ENCODE measurements at regions not wholly inside any gene's neighbourhood (a gene's known extent, or its start where the extent isn't known, plus 50 kb on each side); places are given as distances from the start of the nearest gene placed in this dataset.
A peak's percentile ranks its signal among the peaks of the same experiment; 100 is the strongest.

GRCh38 chr7:16098058-16098457 is 323.3 kb downstream of the CRPPA start:
- no peaks in the 10 kb centered on the region for H3K27me3 ChIP-seq
- intact Hi-C loops (cut with DNase I; ENCODE audit: low total_unique reads): no loop called here
- TF ChIP-seq, protein P1, sequence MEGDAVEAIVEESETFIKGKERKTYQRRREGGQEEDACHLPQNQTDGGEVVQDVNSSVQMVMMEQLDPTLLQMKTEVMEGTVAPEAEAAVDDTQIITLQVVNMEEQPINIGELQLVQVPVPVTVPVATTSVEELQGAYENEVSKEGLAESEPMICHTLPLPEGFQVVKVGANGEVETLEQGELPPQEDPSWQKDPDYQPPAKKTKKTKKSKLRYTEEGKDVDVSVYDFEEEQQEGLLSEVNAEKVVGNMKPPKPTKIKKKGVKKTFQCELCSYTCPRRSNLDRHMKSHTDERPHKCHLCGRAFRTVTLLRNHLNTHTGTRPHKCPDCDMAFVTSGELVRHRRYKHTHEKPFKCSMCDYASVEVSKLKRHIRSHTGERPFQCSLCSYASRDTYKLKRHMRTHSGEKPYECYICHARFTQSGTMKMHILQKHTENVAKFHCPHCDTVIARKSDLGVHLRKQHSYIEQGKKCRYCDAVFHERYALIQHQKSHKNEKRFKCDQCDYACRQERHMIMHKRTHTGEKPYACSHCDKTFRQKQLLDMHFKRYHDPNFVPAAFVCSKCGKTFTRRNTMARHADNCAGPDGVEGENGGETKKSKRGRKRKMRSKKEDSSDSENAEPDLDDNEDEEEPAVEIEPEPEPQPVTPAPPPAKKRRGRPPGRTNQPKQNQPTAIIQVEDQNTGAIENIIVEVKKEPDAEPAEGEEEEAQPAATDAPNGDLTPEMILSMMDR (IDR thresholded peaks at IDR 0.05): no peak
- TF ChIP-seq POLR2A (IDR thresholded peaks at IDR 0.05) (no peak), POLR2AphosphoS5 (IDR thresholded peaks at IDR 0.05) (no peak), EP300 (IDR thresholded peaks at IDR 0.05) (no peak)

DNA sequence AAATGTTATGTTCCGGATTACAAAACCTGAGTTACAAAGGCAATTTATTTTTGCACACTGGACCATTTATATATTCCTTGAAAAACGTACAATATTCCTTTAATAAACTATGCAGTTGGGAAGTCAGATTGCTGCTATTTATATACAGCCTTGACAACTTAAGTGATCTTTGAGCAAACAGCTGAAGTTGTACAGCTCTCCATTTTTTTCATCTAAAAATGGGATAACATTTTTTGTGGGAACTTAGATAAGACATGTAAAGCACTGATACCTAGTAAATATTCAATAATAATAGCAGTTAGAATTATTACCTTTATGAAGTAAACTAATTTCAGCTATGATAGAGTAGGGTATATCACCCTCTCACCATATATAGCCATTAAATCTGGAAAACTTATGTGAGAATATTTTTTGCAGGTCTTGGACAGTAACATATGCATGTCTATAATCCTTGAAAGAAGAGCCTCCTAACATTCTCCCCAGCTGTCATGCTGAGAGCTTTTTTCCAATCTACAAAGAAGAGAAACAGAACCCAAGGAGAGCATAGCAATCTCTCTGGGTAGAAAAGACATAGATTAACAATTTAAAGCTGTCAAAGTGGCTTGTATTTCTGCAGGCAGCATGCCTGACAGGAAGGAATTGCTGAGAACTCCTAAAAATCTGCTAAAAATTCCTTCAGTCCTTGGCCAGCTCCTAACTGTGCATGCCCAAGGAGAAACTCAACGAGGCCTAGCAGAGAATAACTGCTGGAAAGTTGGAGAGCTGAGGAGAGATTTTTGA is 326.0 kb downstream of the CRPPA start:
- intact Hi-C loops (cut with DNase I; ENCODE audit: low total_unique reads): no loop called here
- no peak for TF ChIP-seq EP300 (IDR thresholded peaks at IDR 0.05)
- TF ChIP-seq, protein P1 (IDR thresholded peaks at IDR 0.05): no peak
- TF ChIP-seq POLR2A (IDR thresholded peaks at IDR 0.05): no peak
- no peak for TF ChIP-seq POLR2AphosphoS5 (IDR thresholded peaks at IDR 0.05)
- H3K4me3 ChIP-seq: no peak overlapping the region
- 48 to 70% (median 55%) methylated on average over 3 of the region's 3 CpGs for WGBS, 5 donors
- H3K36me3 ChIP-seq: no peaks in the 10 kb centered on the region
- DNase-seq: peak in 1 of 2 donors; percentile 14
- no peaks in the 10 kb centered on the region for H3K4me1 ChIP-seq
- no peak overlapping the region for H3K27ac ChIP-seq
- H3K27me3 ChIP-seq: no peaks in the 10 kb centered on the region
- H3K9me3 ChIP-seq: no peaks in the 10 kb centered on the region

More at GRCh38 chr7:16098058-16098457, 323.3 kb downstream of the CRPPA start:
- DNase-seq: no peak
- H3K4me3 ChIP-seq: no peak overlapping the region
- no peak overlapping the region for H3K27ac ChIP-seq
- H3K9me3 ChIP-seq: peaks cover 0 to 7% (median 0%) of the 10 kb centered on the region in 4 donors
- H3K36me3 ChIP-seq: no peaks in the 10 kb centered on the region
- no peaks in the 10 kb centered on the region for H3K4me1 ChIP-seq

GRCh38 chr7:16094651-16095050 is 326.7 kb downstream of the CRPPA start:
- Histone ChIP-seq H3K27me3 (no peaks in the 10 kb centered on the region), H3K36me3 (no peaks in the 10 kb centered on the region), H3K4me1 (no peaks in the 10 kb centered on the region), H3K9me3 (no peaks in the 10 kb centered on the region), H3K4me3 (no peak overlapping the region), H3K27ac (no peak overlapping the region)
- no peak for DNase-seq
- 76 to 97% (median 93%) methylated on average over 2 of the region's 2 CpGs for WGBS, 5 donors
- intact Hi-C loops (cut with DNase I; ENCODE audit: low total_unique reads): no loop called here
- TF ChIP-seq EP300 (IDR thresholded peaks at IDR 0.05) (no peak), POLR2AphosphoS5 (IDR thresholded peaks at IDR 0.05) (no peak), POLR2A (IDR thresholded peaks at IDR 0.05) (no peak)
- TF ChIP-seq, protein P1 (IDR thresholded peaks at IDR 0.05): no peak

DNA sequence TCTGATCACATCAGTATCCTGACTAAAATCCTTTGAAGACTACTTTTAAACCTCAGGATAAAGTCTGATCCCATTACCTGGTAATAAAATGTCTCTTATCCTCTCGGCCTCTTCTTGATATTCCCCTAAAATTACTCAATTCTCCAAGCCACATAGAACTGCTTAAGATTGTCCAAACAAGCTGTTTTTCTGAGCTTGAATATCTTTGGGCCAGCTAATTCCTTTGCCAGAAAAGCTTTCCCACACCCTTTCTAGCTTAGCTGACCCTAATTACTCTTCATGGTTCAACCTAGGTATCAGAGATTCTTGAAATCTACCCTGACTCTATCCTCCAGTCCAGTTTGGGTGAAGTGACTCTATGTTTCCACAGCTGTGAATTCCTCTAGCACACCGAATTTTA is 328.6 kb downstream of the CRPPA start:
- no peak overlapping the region for H3K27ac ChIP-seq
- no peak for DNase-seq
- H3K36me3 ChIP-seq: no peaks in the 10 kb centered on the region
- intact Hi-C loops (cut with DNase I; ENCODE audit: low total_unique reads): no loop called here
- no peak for TF ChIP-seq POLR2AphosphoS5 (IDR thresholded peaks at IDR 0.05)
- no peak for TF ChIP-seq EP300 (IDR thresholded peaks at IDR 0.05)
- TF ChIP-seq, protein P1 (IDR thresholded peaks at IDR 0.05): no peak
- no peak for TF ChIP-seq POLR2A (IDR thresholded peaks at IDR 0.05)
- no peaks in the 10 kb centered on the region for H3K27me3 ChIP-seq
- no peak overlapping the region for H3K4me3 ChIP-seq
- no peaks in the 10 kb centered on the region for H3K9me3 ChIP-seq
- no peaks in the 10 kb centered on the region for H3K4me1 ChIP-seq
- WGBS, 5 donors: 73 to 84% (median 80%) methylated on average over 2 of the region's 2 CpGs
